ENCODE measurements at regions not wholly inside any gene's neighbourhood (a gene's known extent, or its start where the extent isn't known, plus 50 kb on each side); places are given as distances from the start of the nearest gene placed in this dataset.

- 81% methylated on average over 4 of the region's 4 CpGs; no CpG with 5 or more reads in 1 of the 2 experiments for WGBS, 2 experiments (ENCODE audit: extremely low coverage in 1 of 2, insufficient coverage in 1 of 2, insufficient read length in 1 of 2, insufficient replicate concordance in 2 of 2, low coverage in 1 of 2, low lambda C conversion rate in 2 of 2, missing lambda C conversion rate in 1 of 2)
- H3K23ac ChIP-seq (ENCODE audit: insufficient read length) = no peak overlapping the region
- ChIA-PET CTCF (ENCODE audit: partially characterized antibody) (no interaction called here), POLR2A (ENCODE audit: partially characterized antibody) (no interaction called here)
- H2BK5ac ChIP-seq (ENCODE audit: low read depth, low read length) = no peak overlapping the region
- no peak overlapping the region for H2BK120ac ChIP-seq (replicated peaks; ENCODE audit: low read depth, low read length)
- no peak overlapping the region for H3K9ac ChIP-seq (replicated peaks in 1 of 4; ENCODE audit: extremely low read depth in 1 of 4, low read depth in 3 of 4, low read length in 3 of 4)
- H3K4me1 ChIP-seq (replicated peaks in 1 of 4; ENCODE audit: control insufficient read depth in 3 of 4, insufficient read depth in 4 of 4, low read length in 3 of 4) = peaks cover 0 to 3% (median 0%) of the 10 kb centered on the region in 4 experiments; a peak in 1 of 7 replicates
- FAIRE-seq = no peak
- TF ChIP-seq BACH1 (IDR thresholded peaks at IDR 0.05; ENCODE audit: low read length) (0 out of 2 replicates have a peak, but pooled peaks have one; percentile 54), MAFK (IDR thresholded peaks at IDR 0.05; ENCODE audit: low read depth, low read length) (peak; percentile 66; the same call in 1 of the 2 replicates), JUND (IDR thresholded peaks at IDR 0.05; ENCODE audit: low read length) (no peak)
- H3K9me3 ChIP-seq (ENCODE audit: insufficient read depth in 2 of 2, low read depth in 1 of 2, low read length in 1 of 2) = peaks cover 9 to 16% of the 10 kb centered on the region in 2 experiments
- no peak overlapping the region for H2AFZ ChIP-seq (ENCODE audit: low read length)
- H3K27me3 ChIP-seq (replicated peaks in 1 of 4; ENCODE audit: control insufficient read depth in 3 of 4, extremely low read depth in 1 of 4, insufficient read depth in 3 of 4, low read length in 3 of 4) = no peaks in the 10 kb centered on the region
- no peak overlapping the region for H3K56ac ChIP-seq (replicated peaks; ENCODE audit: insufficient read length, low read depth, low read length)
- H3K4me2 ChIP-seq (ENCODE audit: insufficient read depth in 1 of 2, low read depth in 2 of 2, low read length in 2 of 2) = no peak overlapping the region
- no peak overlapping the region for H4K5ac ChIP-seq (ENCODE audit: insufficient read length, low read depth, low read length)
- no peak overlapping the region for H2AK5ac ChIP-seq (ENCODE audit: low read depth, low read length)
- no peak overlapping the region for H4K8ac ChIP-seq (ENCODE audit: extremely low read depth, insufficient read depth, low read length)
- no peak overlapping the region for H2BK12ac ChIP-seq (ENCODE audit: low read depth, low read length)
- H3K27ac ChIP-seq (ENCODE audit: low read depth, low read length) = no peak overlapping the region
- H2BK15ac ChIP-seq (ENCODE audit: low read length) = no peak overlapping the region
- peaks cover 0 to 3% of the 10 kb centered on the region in 2 experiments for H4K20me1 ChIP-seq (replicated peaks in 1 of 2; ENCODE audit: control insufficient read depth in 1 of 2, insufficient read depth in 2 of 2, low read length in 2 of 2)
- no peak overlapping the region for H3K4ac ChIP-seq (replicated peaks; ENCODE audit: insufficient read length, low read depth, low read length)
- no peak overlapping the region for H2BK20ac ChIP-seq (ENCODE audit: low read length)
- H3K79me2 ChIP-seq (ENCODE audit: control insufficient read depth in 1 of 2, insufficient read depth in 2 of 2, low read length in 2 of 2) = no peaks in the 10 kb centered on the region
- peaks cover 2% of the 10 kb centered on the region; the same call in 1 of the 2 replicates for H3K23me2 ChIP-seq (ENCODE audit: low read depth, low read length)
- H3K36me3 ChIP-seq (ENCODE audit: control insufficient read depth in 2 of 4, insufficient read depth in 4 of 4, low read length in 3 of 4) = peaks cover 0 to 4% (median 0%) of the 10 kb centered on the region in 4 experiments; a peak in 1 of 8 replicates
- no peak overlapping the region for H4K91ac ChIP-seq (replicated peaks; ENCODE audit: insufficient read length, low read length)
- H3K14ac ChIP-seq (ENCODE audit: insufficient read length) = no peak overlapping the region
- no peak overlapping the region for H3K18ac ChIP-seq (ENCODE audit: extremely low read depth, low read length)
- DNase-seq (ENCODE audit: low read depth in 1 of 2, low spot score in 2 of 2) = no peak
- H3K79me1 ChIP-seq (ENCODE audit: low read depth, low read length) = no peaks in the 10 kb centered on the region
- no peak overlapping the region for H3K4me3 ChIP-seq (ENCODE audit: extremely low read depth in 1 of 4, insufficient read depth in 2 of 4, low read depth in 3 of 4, low read length in 4 of 4)
These were observed 168.7 kb upstream of the FMN2 start for GRCh38 chr1:239922778-239923522.

All from H1 (cell line).